H1 (cell line): ENCODE measurements at regions not wholly inside any gene's neighbourhood (a gene's known extent, or its start where the extent isn't known, plus 50 kb on each side); places are given as distances from the start of the nearest gene placed in this dataset.

ENCODE experiments used
- CTCF ChIA-PET: fragments of 300-600 bp; sonication (Branson Sonifier 250); formaldehyde crosslinking; loops from one replicate; lab custom pipeline; 2021; ENCODE audit not compliant: partially characterized antibody; lab: Charles Lee
- POLR2A ChIA-PET: fragments of 300-600 bp; sonication (Branson Sonifier 250); formaldehyde crosslinking; loops from one replicate; lab custom pipeline; 2021; ENCODE audit warnings: inconsistent platforms; ENCODE audit not compliant: partially characterized antibody; lab: Charles Lee
- DNase-seq, 2 experiments: peaks; one replicate each; pipeline versions ENCODE4 v3.0.0 to v3.0.0-alpha.2; 2010 to 2022; ENCODE audit warnings: low spot score in 2 of 2, low read depth in 1 of 2, mixed read lengths in 1 of 2
- FAIRE-seq: peaks from 2 replicates; lab custom pipeline; 2011; peaks lifted over from hg19 to GRCh38; lab: Jason Lieb, UNC
- H2AFZ ChIP-seq: 2 replicates; pipeline ENCODE4 v1.8.1; 2012; ENCODE audit warnings: low read length, inconsistent platforms
- H2AK5ac ChIP-seq: 2 replicates; pipeline ENCODE4 v1.6.1; 2013; ENCODE audit warnings: low read depth, low read length
- H2BK120ac ChIP-seq: replicated peaks from 2 replicates; pipeline ENCODE3; 2013; ENCODE audit warnings: low read depth, low read length, inconsistent platforms
- H2BK12ac ChIP-seq: 2 replicates; pipeline ENCODE4 v1.6.1; 2013; ENCODE audit warnings: low read depth, low read length
- H2BK15ac ChIP-seq: 2 replicates; pipeline ENCODE4 v1.6.1; 2013; ENCODE audit warnings: low read length
- H2BK20ac ChIP-seq: 2 replicates; pipeline ENCODE4 v1.6.1; 2013; ENCODE audit warnings: low read length
- H2BK5ac ChIP-seq: 2 replicates; pipeline ENCODE4 v1.6.1; 2013; ENCODE audit warnings: low read depth, low read length
- H3K14ac ChIP-seq: 2 replicates; pipeline ENCODE4 v1.6.1; 2013; ENCODE audit warnings: inconsistent platforms; ENCODE audit not compliant: insufficient read length
- H3K18ac ChIP-seq: 2 replicates; pipeline ENCODE4 v1.6.1; 2013; ENCODE audit warnings: low read length; ENCODE audit errors: extremely low read depth
- H3K23ac ChIP-seq: 2 replicates; pipeline ENCODE4 v1.6.1; 2013; ENCODE audit warnings: inconsistent platforms; ENCODE audit not compliant: insufficient read length
- H3K23me2 ChIP-seq: 2 replicates; pipeline ENCODE4 v1.6.1; 2013; ENCODE audit warnings: low read depth, low read length
- H3K27ac ChIP-seq: 2 replicates; pipeline ENCODE4 v1.6.1; 2011; ENCODE audit warnings: low read depth, low read length, inconsistent platforms
- H3K27me3 ChIP-seq, 4 experiments: replicated peaks in 1 of 4; 1 replicate in 1 of 4; 2 replicates in 3 of 4; pipeline versions ENCODE4 v1.6.1 to v1.8.1; 2011 to 2013; ENCODE audit warnings: low read length in 3 of 4, mild to moderate bottlenecking in 3 of 4, inconsistent platforms in 2 of 4, mixed read lengths in 2 of 4, moderate library complexity in 1 of 4; ENCODE audit not compliant: control insufficient read depth in 3 of 4, insufficient read depth in 3 of 4; ENCODE audit errors: extremely low read depth in 1 of 4
- H3K36me3 ChIP-seq, 4 experiments: 2 replicates each; pipeline versions ENCODE4 v1.6.1 to v1.8.1; 2011 to 2013; ENCODE audit warnings: mild to moderate bottlenecking in 4 of 4, low read length in 3 of 4, moderate library complexity in 2 of 4, control low read depth in 1 of 4, inconsistent platforms in 1 of 4; ENCODE audit not compliant: insufficient read depth in 4 of 4, control insufficient read depth in 2 of 4
- H3K4ac ChIP-seq: replicated peaks from 2 replicates; pipeline ENCODE3; 2013; ENCODE audit warnings: low read length, low read depth, mixed read lengths, inconsistent platforms; ENCODE audit not compliant: insufficient read length
- H3K4me1 ChIP-seq, 4 experiments: replicated peaks in 1 of 4; 1 replicate in 1 of 4; 2 replicates in 3 of 4; pipeline versions ENCODE4 v1.6.1 to v1.8.1; 2011 to 2013; ENCODE audit warnings: low read length in 3 of 4, inconsistent platforms in 2 of 4, mixed read lengths in 1 of 4; ENCODE audit not compliant: insufficient read depth in 4 of 4, control insufficient read depth in 3 of 4
- H3K4me2 ChIP-seq, 2 experiments: 2 replicates each; pipeline versions ENCODE4 v1.6.1 to v1.8.1; 2011 to 2013; ENCODE audit warnings: low read depth in 2 of 2, low read length in 2 of 2, control low read depth in 1 of 2, inconsistent platforms in 1 of 2, mild to moderate bottlenecking in 1 of 2; ENCODE audit not compliant: insufficient read depth in 1 of 2
- H3K4me3 ChIP-seq, 4 experiments: fragments of 200-600, 300-600 bp in 1 of 4; sonication (generic), shearing (Covaris generic), sonication (Bioruptor Twin) in 1 of 4; 2 replicates each; pipeline versions ENCODE4 v1.5.1 to v1.8.1; 2011 to 2016; ENCODE audit warnings: low read length in 4 of 4, low read depth in 3 of 4, control low read depth in 2 of 4, inconsistent platforms in 2 of 4, mild to moderate bottlenecking in 2 of 4, mixed read lengths in 1 of 4, moderate library complexity in 1 of 4; ENCODE audit not compliant: insufficient read depth in 2 of 4; ENCODE audit errors: extremely low read depth in 1 of 4
- H3K56ac ChIP-seq: replicated peaks from 2 replicates; pipeline ENCODE3; 2013; ENCODE audit warnings: low read depth, mild to moderate bottlenecking, mixed read lengths, low read length, inconsistent platforms; ENCODE audit not compliant: insufficient read length
- H3K79me1 ChIP-seq: 2 replicates; pipeline ENCODE4 v1.6.1; 2013; ENCODE audit warnings: low read depth, low read length, control low read depth
- H3K79me2 ChIP-seq, 2 experiments: 2 replicates each; pipeline versions ENCODE4 v1.6.1 to v1.8.1; 2012 to 2013; ENCODE audit warnings: low read length in 2 of 2, mild to moderate bottlenecking in 2 of 2, inconsistent platforms in 1 of 2; ENCODE audit not compliant: insufficient read depth in 2 of 2, control insufficient read depth in 1 of 2
- H3K9ac ChIP-seq, 4 experiments: replicated peaks in 1 of 4; 1 replicate in 1 of 4; 2 replicates in 3 of 4; pipeline versions ENCODE4 v1.6.1 to v1.8.1; 2011 to 2013; ENCODE audit warnings: low read depth in 3 of 4, low read length in 3 of 4, control low read depth in 2 of 4, mild to moderate bottlenecking in 2 of 4, moderate library complexity in 2 of 4, inconsistent platforms in 1 of 4; ENCODE audit errors: extremely low read depth in 1 of 4
- H3K9me3 ChIP-seq, 2 experiments: 2 replicates each; pipeline versions ENCODE4 v1.6.1 to v1.8.1; 2012 to 2013; ENCODE audit warnings: mild to moderate bottlenecking in 2 of 2, moderate library complexity in 2 of 2, control low read depth in 1 of 2, inconsistent platforms in 1 of 2, low read depth in 1 of 2, low read length in 1 of 2, mixed read lengths in 1 of 2; ENCODE audit not compliant: insufficient read depth in 2 of 2
- H4K20me1 ChIP-seq, 2 experiments: replicated peaks in 1 of 2; 2 replicates each; pipeline versions ENCODE3 to v1.8.1; 2011 to 2013; ENCODE audit warnings: inconsistent platforms in 2 of 2, low read length in 2 of 2, mild to moderate bottlenecking in 1 of 2; ENCODE audit not compliant: insufficient read depth in 2 of 2, control insufficient read depth in 1 of 2
- H4K5ac ChIP-seq: 2 replicates; pipeline ENCODE4 v1.6.1; 2013; ENCODE audit warnings: low read length, low read depth, mixed read lengths, inconsistent platforms; ENCODE audit not compliant: insufficient read length
- H4K8ac ChIP-seq: 2 replicates; pipeline ENCODE4 v1.8.0; 2013; ENCODE audit warnings: mild to moderate bottlenecking, moderate library complexity, low read length, inconsistent platforms; ENCODE audit not compliant: insufficient read depth; ENCODE audit errors: extremely low read depth
- H4K91ac ChIP-seq: replicated peaks from 2 replicates; pipeline ENCODE3; 2013; ENCODE audit warnings: low read length, mixed read lengths, inconsistent platforms; ENCODE audit not compliant: insufficient read length
- ATF2 ChIP-seq: IDR thresholded peaks from 2 replicates; pipeline ENCODE4 v1.6.1; 2012; ENCODE audit warnings: low read length, inconsistent platforms
- CEBPB ChIP-seq: IDR thresholded peaks from 2 replicates; pipeline ENCODE4 v1.6.1; 2012; ENCODE audit warnings: low read depth, low read length
- CTBP2 ChIP-seq: IDR thresholded peaks from 2 replicates; pipeline ENCODE4 v1.7.0; 2011; ENCODE audit warnings: borderline replicate concordance, mild to moderate bottlenecking, moderate library complexity, mixed read lengths, low read length; ENCODE audit not compliant: insufficient read depth, insufficient read length
- POLR2AphosphoS5 ChIP-seq: IDR thresholded peaks from 2 replicates; pipeline ENCODE4 v1.6.1; 2011; ENCODE audit warnings: low read depth, low read length
- RNF2 ChIP-seq: fragments of 200-900, 300-1000 bp; sonication (generic); IDR thresholded peaks from 2 replicates; pipeline ENCODE4 v1.7.1; 2016; ENCODE audit warnings: borderline replicate concordance, low read depth, mild to moderate bottlenecking, antibody characterized with exemption, low read length; ENCODE audit not compliant: poor library complexity, severe bottlenecking; ENCODE audit errors: missing control alignments
- SAP30 ChIP-seq: fragments of 300-600 bp; sonication (generic); IDR thresholded peaks from 2 replicates; pipeline ENCODE4 v1.7.1; 2012; ENCODE audit warnings: low read length, moderate library complexity, mild to moderate bottlenecking, inconsistent platforms; ENCODE audit not compliant: insufficient read depth, insufficient replicate concordance
- SIRT6 ChIP-seq: IDR thresholded peaks from one replicate; pipeline ENCODE4 v1.7.1; 2012; ENCODE audit warnings: low read length, inconsistent platforms
- SIX5 ChIP-seq: IDR thresholded peaks from 2 replicates; pipeline ENCODE4 v1.6.1; 2011; ENCODE audit warnings: mild to moderate bottlenecking, low read depth, low read length
- SP2 ChIP-seq: IDR thresholded peaks from 2 replicates; pipeline ENCODE4 v1.6.1; 2012; ENCODE audit warnings: mild to moderate bottlenecking, low read length, inconsistent platforms
- TBP ChIP-seq: IDR thresholded peaks from 2 replicates; pipeline ENCODE4 v1.6.1; 2011; ENCODE audit warnings: low read depth, low read length, improper control_type of control experiment
- WGBS, 2 experiments: shearing (Covaris generic) in 1 of 2; methylation state at CpG; one replicate each; pipeline versions ENCODE4 v1.1.6 to v1.1.7; 2013 to 2015; ENCODE audit warnings: low lambda C conversion rate in 2 of 2, mixed read lengths in 2 of 2, inconsistent platforms in 1 of 2, low coverage in 1 of 2, missing lambda C conversion rate in 1 of 2; ENCODE audit not compliant: insufficient replicate concordance in 2 of 2, insufficient coverage in 1 of 2, insufficient read length in 1 of 2; ENCODE audit errors: extremely low coverage in 1 of 2, missing lambda C conversion rate in 1 of 2; 5-methylcytosine and 5-hydroxymethylcytosine counted together
- TF ChIP-seq, protein P1 (sequence below): IDR thresholded peaks from 2 replicates; pipeline ENCODE4 v1.6.1; 2012; ENCODE audit warnings: inconsistent platforms
- TF ChIP-seq, protein P2 (sequence below): IDR thresholded peaks from 2 replicates; pipeline ENCODE4 v1.6.1; 2011; ENCODE audit warnings: low read depth, mild to moderate bottlenecking, low read length; ENCODE audit not compliant: insufficient read depth

- no peak overlapping the region for H2BK20ac ChIP-seq
- FAIRE-seq: no peak
- H4K20me1 ChIP-seq: no peaks in the 10 kb centered on the region
- no peak for DNase-seq
- no peaks in the 10 kb centered on the region for H3K27me3 ChIP-seq
- H3K4me3 ChIP-seq: no peak overlapping the region
- H2AFZ ChIP-seq: no peak overlapping the region
- H3K4ac ChIP-seq: no peak overlapping the region
- no peak overlapping the region for H3K56ac ChIP-seq
- H3K23ac ChIP-seq: no peak overlapping the region
- no peak overlapping the region for H2BK120ac ChIP-seq
- WGBS, 2 experiments: 82% methylated on average over 3 of the region's 3 CpGs; no CpG with 5 or more reads in 1 of the 2 experiments
- H3K79me2 ChIP-seq: no peaks in the 10 kb centered on the region
- H4K5ac ChIP-seq: no peak overlapping the region
- H2BK12ac ChIP-seq: no peak overlapping the region
- no peak overlapping the region for H4K91ac ChIP-seq
- H3K4me1 ChIP-seq: no peaks in the 10 kb centered on the region
- no peak overlapping the region for H2BK15ac ChIP-seq
- no peak overlapping the region for H3K9ac ChIP-seq
- H3K14ac ChIP-seq: no peak overlapping the region
- H3K79me1 ChIP-seq: no peaks in the 10 kb centered on the region
- no peak overlapping the region for H2BK5ac ChIP-seq
- no peak overlapping the region for H2AK5ac ChIP-seq
- H3K18ac ChIP-seq: no peak overlapping the region
- no peaks in the 10 kb centered on the region for H3K23me2 ChIP-seq
- H3K27ac ChIP-seq: no peak overlapping the region
- peaks cover 6 to 10% of the 10 kb centered on the region in 2 experiments for H3K9me3 ChIP-seq
- H3K36me3 ChIP-seq: no peaks in the 10 kb centered on the region
- CTCF ChIA-PET: interaction anchor here (1.1 kb wide), 1 partner anchor 9 kb away, joined by 4 read pairs; no protein-coding TSS in a partner anchor
- no peak overlapping the region for H4K8ac ChIP-seq
- H3K4me2 ChIP-seq: no peak overlapping the region
- POLR2A ChIA-PET: no interaction called here
- TF ChIP-seq SIX5 (no peak), SP2 (no peak), ATF2 (no peak), CTBP2 (no peak), POLR2AphosphoS5 (no peak), TBP (no peak), SIRT6 (no peak), CEBPB (no peak), SAP30 (no peak), RNF2 (no peak)
- TF ChIP-seq, protein P1, sequence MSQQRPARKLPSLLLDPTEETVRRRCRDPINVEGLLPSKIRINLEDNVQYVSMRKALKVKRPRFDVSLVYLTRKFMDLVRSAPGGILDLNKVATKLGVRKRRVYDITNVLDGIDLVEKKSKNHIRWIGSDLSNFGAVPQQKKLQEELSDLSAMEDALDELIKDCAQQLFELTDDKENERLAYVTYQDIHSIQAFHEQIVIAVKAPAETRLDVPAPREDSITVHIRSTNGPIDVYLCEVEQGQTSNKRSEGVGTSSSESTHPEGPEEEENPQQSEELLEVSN: no peak
- TF ChIP-seq, protein P2, sequence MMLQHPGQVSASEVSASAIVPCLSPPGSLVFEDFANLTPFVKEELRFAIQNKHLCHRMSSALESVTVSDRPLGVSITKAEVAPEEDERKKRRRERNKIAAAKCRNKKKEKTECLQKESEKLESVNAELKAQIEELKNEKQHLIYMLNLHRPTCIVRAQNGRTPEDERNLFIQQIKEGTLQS: no peak
These were observed 158.6 kb downstream of the OSTF1 start for GRCh38 chr9:75246949-75247348.
